ENCODE measurements at regions not wholly inside any gene's neighbourhood (a gene's known extent, or its start where the extent isn't known, plus 50 kb on each side); places are given as distances from the start of the nearest gene placed in this dataset.

DNA sequence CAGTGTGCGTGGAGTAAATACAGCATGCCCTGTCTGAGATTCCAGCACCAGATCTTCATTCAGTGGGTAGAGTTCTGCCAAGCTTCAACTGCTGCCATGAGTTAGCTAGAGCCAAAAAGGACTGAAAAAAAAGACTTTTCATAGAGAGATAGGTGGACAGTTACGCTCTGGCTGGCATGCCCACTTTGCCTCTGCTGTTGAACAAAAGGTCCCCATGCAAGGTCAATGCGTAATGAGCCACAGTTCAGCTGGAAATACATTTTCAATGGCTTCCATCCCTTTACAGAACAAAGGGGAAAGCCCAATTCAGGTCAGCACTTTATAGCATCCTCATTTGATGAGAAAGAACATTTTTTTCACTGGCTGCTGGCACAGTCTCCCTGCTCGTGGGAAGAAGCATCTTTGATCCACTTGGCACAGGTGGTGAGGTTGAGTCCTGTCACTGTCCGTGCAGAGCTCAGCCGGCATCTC, 86.9 kb upstream of the ERCC6L2 start:
- H3K4me3 ChIP-seq: no peak overlapping the region
- H3K27me3 ChIP-seq: no peaks in the 10 kb centered on the region
- ATAC-seq (no peak), DNase-seq (no peak)
- intact Hi-C loops (cut with DNase I): no loop called here
- H3K27ac ChIP-seq: no peak overlapping the region
- H3K36me3 ChIP-seq: no peaks in the 10 kb centered on the region
- TF ChIP-seq, protein P1, sequence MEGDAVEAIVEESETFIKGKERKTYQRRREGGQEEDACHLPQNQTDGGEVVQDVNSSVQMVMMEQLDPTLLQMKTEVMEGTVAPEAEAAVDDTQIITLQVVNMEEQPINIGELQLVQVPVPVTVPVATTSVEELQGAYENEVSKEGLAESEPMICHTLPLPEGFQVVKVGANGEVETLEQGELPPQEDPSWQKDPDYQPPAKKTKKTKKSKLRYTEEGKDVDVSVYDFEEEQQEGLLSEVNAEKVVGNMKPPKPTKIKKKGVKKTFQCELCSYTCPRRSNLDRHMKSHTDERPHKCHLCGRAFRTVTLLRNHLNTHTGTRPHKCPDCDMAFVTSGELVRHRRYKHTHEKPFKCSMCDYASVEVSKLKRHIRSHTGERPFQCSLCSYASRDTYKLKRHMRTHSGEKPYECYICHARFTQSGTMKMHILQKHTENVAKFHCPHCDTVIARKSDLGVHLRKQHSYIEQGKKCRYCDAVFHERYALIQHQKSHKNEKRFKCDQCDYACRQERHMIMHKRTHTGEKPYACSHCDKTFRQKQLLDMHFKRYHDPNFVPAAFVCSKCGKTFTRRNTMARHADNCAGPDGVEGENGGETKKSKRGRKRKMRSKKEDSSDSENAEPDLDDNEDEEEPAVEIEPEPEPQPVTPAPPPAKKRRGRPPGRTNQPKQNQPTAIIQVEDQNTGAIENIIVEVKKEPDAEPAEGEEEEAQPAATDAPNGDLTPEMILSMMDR (IDR thresholded peaks at IDR 0.05): no peak
- no peaks in the 10 kb centered on the region for H3K9me3 ChIP-seq
- no peaks in the 10 kb centered on the region for H3K4me1 ChIP-seq

- no peaks in the 10 kb centered on the region for H3K36me3 ChIP-seq
- ATAC-seq: no peak
- no peaks in the 10 kb centered on the region for H3K9me3 ChIP-seq
- TF ChIP-seq, protein P1 (IDR thresholded peaks at IDR 0.05): no peak
- no peak for DNase-seq
- H3K4me3 ChIP-seq: no peak overlapping the region
- H3K27ac ChIP-seq: no peak overlapping the region
- no peaks in the 10 kb centered on the region for H3K4me1 ChIP-seq
- intact Hi-C loops (cut with DNase I): no loop called here
- no peaks in the 10 kb centered on the region for H3K27me3 ChIP-seq
Observed at GRCh38 chr9:95788021-95788420, 87.5 kb upstream of the ERCC6L2 start.

- no peak for DNase-seq
- TF ChIP-seq, protein P1 (IDR thresholded peaks at IDR 0.05): no peak
Observed at GRCh38 chr9:95785209-95785608, 90.3 kb upstream of the ERCC6L2 start.

GRCh38 chr9:95784318-95784717, 91.2 kb upstream of the ERCC6L2 start:
- TF ChIP-seq, protein P1 (IDR thresholded peaks at IDR 0.05): no peak
- no peak for ATAC-seq
- no peaks in the 10 kb centered on the region for H3K9me3 ChIP-seq
- H3K36me3 ChIP-seq: no peaks in the 10 kb centered on the region
- no peak overlapping the region for H3K27ac ChIP-seq
- H3K4me3 ChIP-seq: no peak overlapping the region
- H3K27me3 ChIP-seq: no peaks in the 10 kb centered on the region
- H3K4me1 ChIP-seq: no peaks in the 10 kb centered on the region
- DNase-seq: no peak
- intact Hi-C loops (cut with DNase I): no loop called here

More at GRCh38 chr9:95785209-95785608, 90.3 kb upstream of the ERCC6L2 start:
- H3K4me3 ChIP-seq: no peak overlapping the region
- H3K36me3 ChIP-seq: no peaks in the 10 kb centered on the region
- no peaks in the 10 kb centered on the region for H3K27me3 ChIP-seq
- H3K9me3 ChIP-seq: no peaks in the 10 kb centered on the region
- intact Hi-C loops (cut with DNase I): no loop called here
- H3K27ac ChIP-seq: no peak overlapping the region
- no peaks in the 10 kb centered on the region for H3K4me1 ChIP-seq
- ATAC-seq: no peak

- ATAC-seq (peak; percentile 16), DNase-seq (no peak)
- intact Hi-C loops (cut with DNase I): no loop called here
- no peaks in the 10 kb centered on the region for H3K9me3 ChIP-seq
- H3K4me3 ChIP-seq: no peak overlapping the region
- H3K27ac ChIP-seq: no peak overlapping the region
- no peaks in the 10 kb centered on the region for H3K36me3 ChIP-seq
- TF ChIP-seq, protein P1 (IDR thresholded peaks at IDR 0.05): no peak
- H3K4me1 ChIP-seq: no peaks in the 10 kb centered on the region
- no peaks in the 10 kb centered on the region for H3K27me3 ChIP-seq
Observed at GRCh38 chr9:95783426-95783975, 92.0 kb upstream of the ERCC6L2 start.
